Endodermal cell (in vitro differentiated cells): ENCODE measurements at regions not wholly inside any gene's neighbourhood (a gene's known extent, or its start where the extent isn't known, plus 50 kb on each side); places are given as distances from the start of the nearest gene placed in this dataset.

Source experiments
- DNase-seq: peaks from one replicate; pipeline ENCODE4 v3.0.0-alpha.2; 2017
- H3K27ac ChIP-seq: 2 replicates; pipeline ENCODE4 v1.5.1; 2013; ENCODE audit warnings: mild to moderate bottlenecking, low read depth, low read length, moderate library complexity
- H3K27me3 ChIP-seq: 2 replicates; pipeline ENCODE4 v1.6.1; 2013; ENCODE audit warnings: mild to moderate bottlenecking, low read length, moderate library complexity; ENCODE audit not compliant: insufficient read depth, control insufficient read depth, poor library complexity, severe bottlenecking
- H3K36me3 ChIP-seq: 2 replicates; pipeline ENCODE4 v1.7.0; 2013; ENCODE audit warnings: mild to moderate bottlenecking, low read length, moderate library complexity; ENCODE audit not compliant: control insufficient read depth, insufficient read depth
- H3K4me1 ChIP-seq: one replicate; pipeline ENCODE4 v1.7.0; 2013; ENCODE audit warnings: low read length; ENCODE audit not compliant: control insufficient read depth, insufficient read depth
- H3K4me3 ChIP-seq: 2 replicates; pipeline ENCODE4 v1.5.1; 2013; ENCODE audit warnings: mild to moderate bottlenecking, low read length, moderate library complexity
- H3K9ac ChIP-seq: 2 replicates; pipeline ENCODE4 v1.6.1; 2013; ENCODE audit warnings: mild to moderate bottlenecking, low read length, moderate library complexity; ENCODE audit not compliant: poor library complexity, severe bottlenecking; ENCODE audit errors: extremely low read depth
- H3K9me3 ChIP-seq: 2 replicates; pipeline ENCODE4 v1.6.1; 2013; ENCODE audit warnings: mild to moderate bottlenecking, low read length, moderate library complexity; ENCODE audit not compliant: control insufficient read depth
- H3K27ac Mint-ChIP-seq: 2 replicates; pipeline ENCODE4 v1.8.0; 2020; ENCODE audit warnings: mixed read lengths
- H3K27me3 Mint-ChIP-seq: 2 replicates; pipeline ENCODE4 v1.8.0; 2021; ENCODE audit warnings: mild to moderate bottlenecking, mixed read lengths; ENCODE audit not compliant: insufficient read depth
- H3K36me3 Mint-ChIP-seq: 2 replicates; pipeline ENCODE4 v1.8.0; 2020; ENCODE audit warnings: low read depth, mixed read lengths
- H3K4me1 Mint-ChIP-seq: 2 replicates; pipeline ENCODE4 v1.8.0; 2020; ENCODE audit warnings: mixed read lengths
- H3K4me3 Mint-ChIP-seq: 2 replicates; pipeline ENCODE4 v1.8.0; 2020; ENCODE audit warnings: mild to moderate bottlenecking, moderate library complexity, mixed read lengths
- H3K9me3 Mint-ChIP-seq: 2 replicates; pipeline ENCODE4 v1.8.0; 2020; ENCODE audit warnings: mild to moderate bottlenecking, mixed read lengths
- CTCF ChIP-seq: fragments of 200-600 bp; sonication (generic); conservative IDR thresholded peaks from 2 replicates; pipeline ENCODE4 v1.5.0; 2021; ENCODE audit warnings: antibody characterized with exemption, mild to moderate bottlenecking
- WGBS, 2 experiments: methylation state at CpG; one replicate each; pipeline versions ENCODE4 v1.1.5 to v1.1.7; 2013; ENCODE audit warnings: missing lambda C conversion rate in 2 of 2, mixed read lengths in 1 of 2; ENCODE audit not compliant: insufficient coverage in 1 of 2, insufficient read length in 1 of 2; 5-methylcytosine and 5-hydroxymethylcytosine counted together

GRCh38 chr13:99909097-99909835 lies 62.3 kb downstream of the ZIC5 start:
- Mint-ChIP-seq H3K27me3 (peaks cover 3% of the 10 kb centered on the region), H3K4me3 (no peak overlapping the region), H3K9me3 (no peaks in the 10 kb centered on the region), H3K27ac (no peak overlapping the region), H3K4me1 (peaks cover 43% of the 10 kb centered on the region), H3K36me3 (no peaks in the 10 kb centered on the region)
- no peaks in the 10 kb centered on the region for H3K36me3 ChIP-seq
- H3K27ac ChIP-seq = no peak overlapping the region
- peaks cover 12% of the 10 kb centered on the region for H3K4me1 ChIP-seq
- DNase-seq = no peak
- no peaks in the 10 kb centered on the region for H3K9me3 ChIP-seq
- no peak overlapping the region for H3K4me3 ChIP-seq
- 92 to 100% methylated on average over 1 to 2 of the region's 2 CpGs for WGBS, 2 experiments
- H3K27me3 ChIP-seq = no peaks in the 10 kb centered on the region
- H3K9ac ChIP-seq = no peak overlapping the region
- TF ChIP-seq CTCF = no peak

GRCh38 chr13:99908140-99908803 lies 63.3 kb downstream of the ZIC5 start:
- Histone ChIP-seq H3K9me3 (no peaks in the 10 kb centered on the region), H3K27ac (no peak overlapping the region), H3K4me3 (no peak overlapping the region), H3K4me1 (peaks cover 12% of the 10 kb centered on the region), H3K36me3 (no peaks in the 10 kb centered on the region), H3K27me3 (no peaks in the 10 kb centered on the region), H3K9ac (no peak overlapping the region)
- 52 to 80% methylated on average over 2 to 5 of the region's 5 CpGs for WGBS, 2 experiments
- Mint-ChIP-seq H3K9me3 (no peaks in the 10 kb centered on the region), H3K4me1 (peaks cover 40% of the 10 kb centered on the region), H3K27me3 (peaks cover 3% of the 10 kb centered on the region), H3K27ac (no peak overlapping the region), H3K4me3 (no peak overlapping the region), H3K36me3 (no peaks in the 10 kb centered on the region)
- DNase-seq = no peak
- TF ChIP-seq CTCF = no peak

GRCh38 chr13:99907627-99908026 lies 63.9 kb downstream of the ZIC5 start:
- H3K4me1 ChIP-seq = peaks cover 12% of the 10 kb centered on the region
- 94 to 97% methylated on average over 6 to 7 of the region's 7 CpGs for WGBS, 2 experiments
- H3K9ac ChIP-seq = no peak overlapping the region
- no peaks in the 10 kb centered on the region for H3K36me3 ChIP-seq
- no peak for DNase-seq
- no peaks in the 10 kb centered on the region for H3K27me3 ChIP-seq
- H3K27me3 Mint-ChIP-seq = peaks cover 3% of the 10 kb centered on the region
- H3K36me3 Mint-ChIP-seq = no peaks in the 10 kb centered on the region
- TF ChIP-seq CTCF = no peak
- H3K9me3 Mint-ChIP-seq = no peaks in the 10 kb centered on the region
- no peak overlapping the region for H3K4me3 ChIP-seq
- peaks cover 37% of the 10 kb centered on the region for H3K4me1 Mint-ChIP-seq
- H3K27ac ChIP-seq = no peak overlapping the region
- no peak overlapping the region for H3K27ac Mint-ChIP-seq
- H3K4me3 Mint-ChIP-seq = no peak overlapping the region
- H3K9me3 ChIP-seq = no peaks in the 10 kb centered on the region
